Fibroblast of mammary gland (primary cell): ENCODE measurements at regions not wholly inside any gene's neighbourhood (a gene's known extent, or its start where the extent isn't known, plus 50 kb on each side); places are given as distances from the start of the nearest gene placed in this dataset.
A peak's percentile ranks its signal among the peaks of the same experiment; 100 is the strongest.

Experiments used
- DNase-seq: peaks from one replicate; pipeline ENCODE4 v3.0.0-alpha.2; 2010; ENCODE audit warnings: low read depth
- H3K4me3 ChIP-seq: 2 replicates; pipeline ENCODE4 v1.5.1; 2011; ENCODE audit warnings: low read depth, mild to moderate bottlenecking, low read length, moderate library complexity; ENCODE audit not compliant: control insufficient read depth
- CTCF ChIP-seq: conservative IDR thresholded peaks from 2 replicates; pipeline ENCODE4 v1.5.1; 2011; ENCODE audit warnings: low read depth, low read length, inconsistent platforms; ENCODE audit not compliant: control insufficient read depth, insufficient read depth

GRCh38 chr1:214715126-214715525 lies 112.1 kb downstream of the CENPF start:
- TF ChIP-seq CTCF = no peak
- no peak for DNase-seq
- no peak overlapping the region for H3K4me3 ChIP-seq

GRCh38 chr1:214717351-214717750 lies 114.4 kb downstream of the CENPF start:
- DNase-seq = peak; percentile 6
- no peak for TF ChIP-seq CTCF
- H3K4me3 ChIP-seq = no peak overlapping the region

GRCh38 chr1:214718724-214719123 lies 115.7 kb downstream of the CENPF start:
- DNase-seq = peak; percentile 73
- TF ChIP-seq CTCF = no peak
- H3K4me3 ChIP-seq = no peak overlapping the region

- peak; percentile 11 for DNase-seq
- no peak overlapping the region for H3K4me3 ChIP-seq
- peak; percentile 31 for TF ChIP-seq CTCF
Observed at GRCh38 chr1:214719207-214719606, 116.2 kb downstream of the CENPF start.

GRCh38 chr1:214720561-214720960 lies 117.6 kb downstream of the CENPF start:
- no peak overlapping the region for H3K4me3 ChIP-seq
- no peak for TF ChIP-seq CTCF
- peak; percentile 64 for DNase-seq

- no peak overlapping the region for H3K4me3 ChIP-seq
- no peak for DNase-seq
- TF ChIP-seq CTCF = no peak
Observed at GRCh38 chr1:214727274-214727673, 124.3 kb downstream of the CENPF start.

GRCh38 chr1:214739621-214740238 lies 136.7 kb downstream of the CENPF start:
- no peak for TF ChIP-seq CTCF
- DNase-seq = peak; percentile 16

More at GRCh38 chr1:214739621-214740238, 136.7 kb downstream of the CENPF start:
- H3K4me3 ChIP-seq = no peak overlapping the region
